ENCODE measurements at regions not wholly inside any gene's neighbourhood (a gene's known extent, or its start where the extent isn't known, plus 50 kb on each side); places are given as distances from the start of the nearest gene placed in this dataset.

GRCh38 chr12:94071258-94071657, 77.1 kb upstream of the PLXNC1 start:
- DNase-seq, result no peak

DNA sequence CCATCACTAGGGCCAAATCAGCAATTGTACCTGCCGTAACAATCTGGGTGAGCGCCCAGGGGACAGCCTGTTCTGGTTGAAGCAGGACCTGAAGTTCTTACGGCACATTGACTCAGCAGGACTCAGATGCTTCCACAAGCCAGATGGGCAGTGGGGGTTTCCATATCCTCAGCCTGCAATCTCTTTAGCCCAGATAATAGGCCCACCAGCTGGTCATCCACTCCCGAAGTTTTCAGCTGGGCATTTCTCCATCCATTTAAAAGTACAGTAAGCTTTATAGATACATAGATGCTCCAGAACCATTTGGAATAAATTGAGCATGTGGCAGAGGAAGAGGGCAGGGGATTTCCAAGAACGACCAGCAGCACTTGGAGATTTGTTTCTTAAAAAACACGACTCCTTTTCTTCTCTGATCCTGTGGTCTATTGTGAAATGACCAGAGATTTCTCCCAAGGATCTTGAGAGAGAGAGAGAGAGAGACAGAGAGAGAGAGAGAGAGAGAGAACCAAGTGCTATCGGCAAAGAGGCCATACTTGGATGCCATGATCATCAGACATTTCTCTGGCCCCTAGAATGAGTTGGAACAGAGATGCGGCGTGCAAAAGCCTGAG, 74.8 kb upstream of the PLXNC1 start:
- no peak for DNase-seq

- no peak for DNase-seq
Measured at GRCh38 chr12:94074216-94074979, 74.0 kb upstream of the PLXNC1 start.

DNA sequence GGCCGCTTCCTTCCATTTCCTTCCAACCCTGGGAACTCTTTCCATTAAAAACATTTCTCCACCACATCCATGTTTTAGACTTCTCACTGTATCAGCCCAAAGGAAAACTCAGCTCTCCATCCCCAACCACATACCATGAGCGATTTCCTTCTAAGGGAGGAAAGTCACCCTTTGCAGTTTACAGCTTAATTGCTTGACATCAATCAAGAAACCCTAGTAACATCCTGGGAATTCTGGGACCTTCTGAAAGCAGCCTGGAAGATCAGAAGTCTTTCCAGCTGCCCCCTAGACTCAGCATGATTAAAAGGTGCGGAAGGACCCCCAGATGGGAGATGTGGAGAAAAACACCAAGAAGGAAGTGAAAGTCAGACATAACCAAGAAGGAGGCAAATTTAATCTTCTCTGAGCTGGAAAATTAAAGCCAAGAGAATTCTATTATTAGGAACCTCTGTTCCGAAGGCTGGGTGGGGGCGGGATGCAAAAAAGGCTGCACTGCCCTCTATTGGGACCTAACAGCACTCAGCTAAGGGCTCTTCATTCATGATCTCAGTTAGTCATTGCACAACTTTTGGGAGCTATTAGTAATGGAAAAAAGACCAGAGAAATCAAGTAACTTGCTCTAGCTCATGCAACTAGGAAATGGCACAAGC, 73.3 kb upstream of the PLXNC1 start:
- no peak for DNase-seq

DNA sequence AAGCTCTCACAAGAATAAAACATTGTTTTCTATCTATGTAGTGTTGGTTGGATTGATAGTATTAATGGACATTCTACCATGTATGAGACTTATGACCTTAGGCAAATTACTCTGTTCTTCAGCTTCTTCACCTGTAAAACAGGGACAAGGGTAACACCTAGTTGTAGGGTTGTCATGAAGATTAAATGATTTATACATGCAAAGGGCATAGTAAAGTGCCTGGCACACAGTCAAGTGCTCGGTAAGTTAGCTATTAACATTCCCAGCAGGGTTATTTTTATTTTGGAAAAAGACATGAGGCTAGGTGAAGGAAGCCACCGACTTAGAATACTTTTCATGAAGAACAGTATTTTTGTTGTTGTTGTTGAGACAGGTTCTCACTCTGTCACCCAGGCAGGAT, 71.2 kb upstream of the PLXNC1 start:
- DNase-seq, result no peak

- DNase-seq, result no peak
Measured at GRCh38 chr12:94078138-94078723, 70.1 kb upstream of the PLXNC1 start.

- no peak for DNase-seq
Measured at GRCh38 chr12:94078736-94079509, 69.5 kb upstream of the PLXNC1 start.

DNA sequence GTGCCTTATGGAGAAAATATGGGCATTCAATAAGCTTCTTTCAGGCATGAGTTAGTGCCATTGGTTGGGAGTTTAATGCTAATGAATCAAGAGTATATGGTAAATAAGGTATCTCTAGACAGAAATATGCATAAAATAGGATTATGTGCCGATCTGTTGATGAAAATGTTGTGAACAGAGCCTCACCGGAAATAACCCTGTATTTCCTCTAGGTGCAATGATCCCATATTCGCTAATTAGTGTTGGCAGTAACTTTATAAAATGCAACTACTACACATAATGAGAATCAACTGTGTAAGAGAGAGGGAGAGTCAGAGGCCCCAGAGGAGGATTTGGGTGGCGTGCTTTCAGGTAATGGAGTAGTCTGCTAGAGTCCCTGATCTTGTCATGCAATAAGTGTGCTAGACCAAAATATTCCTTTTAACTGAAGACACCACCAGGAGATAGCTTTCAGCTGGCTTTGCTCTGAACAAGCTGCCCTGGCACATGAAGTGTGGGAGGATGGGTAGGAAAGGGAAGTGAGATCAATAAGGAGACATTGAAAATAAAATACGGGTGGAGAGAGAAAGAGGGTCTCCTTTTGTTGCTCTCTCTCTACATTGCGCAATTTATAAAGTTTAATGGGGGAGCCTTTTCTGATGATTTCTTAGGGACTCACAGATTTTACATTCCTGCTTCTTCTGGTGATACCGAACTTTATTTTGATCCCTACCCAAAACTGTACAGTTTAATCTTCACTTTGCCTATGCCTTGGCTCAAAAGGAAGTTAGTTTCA, 68.6 kb upstream of the PLXNC1 start:
- DNase-seq, result no peak

GRCh38 chr12:94080341-94081009, 67.9 kb upstream of the PLXNC1 start:
- DNase-seq, result no peak

GRCh38 chr12:94082690-94083089, 65.7 kb upstream of the PLXNC1 start:
- no peak for DNase-seq

DNA sequence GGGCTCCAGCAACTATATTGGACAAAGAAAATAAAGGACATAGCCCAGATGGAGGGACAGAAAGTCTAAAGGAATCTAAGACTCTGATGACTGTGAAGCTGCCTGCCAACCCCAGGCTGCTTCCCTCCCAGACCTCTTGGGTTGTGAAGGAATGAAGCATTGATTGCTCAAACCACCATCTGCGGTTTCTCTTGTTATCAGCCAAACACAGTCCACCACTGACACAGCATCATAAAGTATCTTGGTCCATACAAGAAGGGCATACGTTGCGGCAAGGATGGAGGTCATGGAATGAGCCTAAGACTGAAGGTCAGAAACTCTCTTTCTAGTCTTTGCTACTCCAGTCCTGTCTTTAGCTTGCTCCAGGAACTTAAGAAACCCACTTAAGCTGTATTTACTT, 58.5 kb upstream of the PLXNC1 start:
- no peak for DNase-seq

- no peak for DNase-seq
Measured at GRCh38 chr12:94091624-94092023, 56.8 kb upstream of the PLXNC1 start.

DNA sequence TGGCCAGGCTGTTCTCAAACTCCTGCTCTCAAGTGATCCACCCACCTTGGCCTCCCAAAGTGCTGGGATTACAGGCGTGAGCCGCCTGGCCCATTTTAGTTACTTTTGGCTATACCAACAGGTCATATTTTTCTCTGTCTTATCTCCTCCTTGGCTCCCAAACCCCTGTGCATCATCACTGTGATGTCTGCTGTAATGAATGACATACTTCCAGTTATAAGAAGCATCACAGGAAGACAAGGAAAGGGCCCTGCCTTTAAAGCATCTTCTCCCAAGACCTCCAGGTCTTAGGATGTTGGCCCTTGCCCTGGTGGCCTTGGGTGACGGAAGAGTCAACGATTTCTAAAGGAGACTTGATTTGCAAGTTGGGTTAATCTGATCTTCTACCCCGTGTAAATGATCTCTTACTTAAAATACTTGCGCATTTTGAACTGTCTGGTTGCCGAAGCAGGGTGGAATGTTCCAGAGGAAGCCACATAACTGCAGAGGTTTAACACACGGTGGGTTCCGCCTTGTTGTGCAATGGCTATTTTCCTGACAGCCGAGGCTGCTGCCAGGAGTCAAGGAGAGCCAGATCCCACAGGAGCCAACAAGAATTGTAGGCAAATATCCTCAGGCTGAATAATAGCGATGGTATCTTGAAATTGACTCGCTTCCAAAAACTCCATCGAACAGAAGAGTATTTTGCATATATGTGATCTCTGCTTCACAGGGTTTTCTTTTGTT, 55.7 kb upstream of the PLXNC1 start:
- DNase-seq, result no peak

DNA sequence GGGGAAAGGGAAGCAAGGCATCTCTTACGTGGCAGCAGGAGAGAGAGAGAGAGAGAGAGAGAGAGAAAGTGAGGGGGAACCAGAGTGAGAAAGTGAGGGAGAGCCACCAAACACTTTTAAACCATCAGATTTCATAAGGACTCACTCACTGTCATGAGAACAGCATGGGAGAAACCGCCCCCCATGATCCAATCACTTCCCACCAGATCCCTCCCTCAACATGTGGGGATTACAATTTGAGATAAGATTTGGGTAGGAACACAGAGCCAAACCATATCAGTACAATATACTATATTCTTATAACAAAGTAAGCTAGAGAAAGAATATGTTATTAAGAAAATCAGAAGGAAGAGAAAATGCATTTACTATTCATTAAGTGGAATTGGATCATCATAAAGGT, 53.7 kb upstream of the PLXNC1 start:
- no peak for DNase-seq

- DNase-seq, result no peak
Measured at GRCh38 chr12:94095618-94096017, 52.8 kb upstream of the PLXNC1 start.

- no peak for DNase-seq
Measured at GRCh38 chr12:94098466-94098865, 49.9 kb upstream of the PLXNC1 start.

All from NCI-H510A (cell line).